HG03159 (cell line): ENCODE measurements at regions not wholly inside any gene's neighbourhood (a gene's known extent, or its start where the extent isn't known, plus 50 kb on each side); places are given as distances from the start of the nearest gene placed in this dataset.
"Not testable (repeated sequence)": the region's sequence is repeated elsewhere in the genome, so short reads cannot be mapped to it uniquely, and the experiment has no call there.

Source experiments
- ATAC-seq: cut with Tn5 transposase; IDR thresholded peaks from one replicate; pipeline ENCODE4 v1.9.1; 2021; ENCODE audit warnings: mild to moderate bottlenecking, moderate library complexity; ENCODE audit not compliant: unreplicated experiment

GRCh38 chr18:1267021-1267420 lies 362.4 kb downstream of the ADCYAP1 start:
- no peak for ATAC-seq

- no peak for ATAC-seq
Measured at GRCh38 chr18:1270081-1270480, 365.4 kb downstream of the ADCYAP1 start.

DNA sequence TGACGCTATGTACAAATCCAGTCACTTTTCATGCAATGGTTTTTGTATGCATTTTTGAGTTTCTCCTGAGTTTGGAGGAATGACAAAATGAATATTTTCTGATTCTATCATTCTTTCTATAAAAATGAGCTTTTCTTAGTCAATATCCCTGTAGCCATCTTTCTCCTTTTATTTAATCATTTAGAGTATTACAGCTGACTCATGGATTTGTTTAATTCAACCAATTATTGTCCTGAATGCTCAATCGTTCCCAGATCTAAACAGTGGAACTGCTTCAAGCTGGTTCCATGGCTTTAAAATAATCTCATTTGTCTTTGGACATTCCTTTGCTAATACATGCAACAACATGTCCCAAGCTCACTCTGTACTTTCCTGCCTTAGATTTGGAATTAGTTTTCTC lies 368.8 kb downstream of the ADCYAP1 start:
- ATAC-seq, result no peak

DNA sequence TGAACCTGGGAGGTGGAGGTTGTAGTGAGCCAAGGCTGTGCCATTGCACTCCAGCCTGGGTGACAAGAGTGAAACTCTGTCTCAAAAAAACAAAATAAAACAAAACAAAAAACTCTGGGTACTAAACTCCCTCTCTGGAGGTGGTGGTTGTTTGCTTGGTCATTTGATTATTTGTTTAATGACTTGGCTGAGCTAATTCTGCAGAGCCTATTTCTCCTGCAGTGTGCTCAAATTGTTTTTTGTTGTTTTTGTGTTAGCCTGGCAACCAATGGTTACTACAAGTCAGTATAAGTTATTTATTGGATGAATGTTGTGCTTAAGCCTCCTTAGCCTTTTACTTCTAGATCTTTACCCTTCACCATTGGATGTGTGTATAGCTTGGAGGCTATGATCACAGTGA lies 387.5 kb downstream of the ADCYAP1 start:
- ATAC-seq, result no peak

DNA sequence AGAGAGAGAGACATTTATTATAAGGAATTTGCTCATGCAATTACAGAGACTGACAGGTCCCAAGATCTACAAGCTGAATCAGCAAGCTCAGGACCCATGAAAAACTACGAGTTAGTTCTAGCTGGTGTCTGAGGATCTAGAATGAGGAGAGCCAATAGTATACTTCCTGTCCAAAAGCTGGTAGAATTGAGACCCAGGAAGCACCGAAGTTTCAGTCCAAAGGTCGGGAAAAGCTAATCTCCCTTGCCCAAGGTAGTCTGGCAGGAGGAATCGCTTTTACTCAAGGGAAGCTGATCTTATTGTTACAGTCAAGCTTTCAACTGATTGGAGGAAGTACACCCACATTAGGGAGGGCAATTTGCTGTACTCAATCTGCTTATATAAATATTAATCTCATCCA lies 389.6 kb downstream of the ADCYAP1 start:
- ATAC-seq, result no peak

DNA sequence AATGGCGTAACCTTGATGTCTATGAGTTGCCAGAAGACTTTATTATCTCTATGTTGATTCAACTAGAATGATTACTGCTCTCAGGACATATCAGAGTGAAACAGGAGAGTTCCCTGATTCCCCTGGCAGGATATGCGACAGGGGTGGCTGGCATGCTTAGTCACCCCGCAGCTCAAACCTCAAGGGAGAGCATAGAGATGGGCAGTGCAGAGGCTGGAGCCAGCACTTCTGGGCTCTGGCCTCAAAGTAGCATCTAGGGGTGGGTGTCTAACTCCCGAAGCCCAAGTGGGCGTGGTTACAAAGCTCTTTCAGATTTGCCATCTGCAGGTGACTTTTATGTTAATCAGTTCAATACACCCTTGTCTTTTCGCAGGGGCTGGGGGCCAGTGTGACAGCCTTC lies 391.6 kb downstream of the ADCYAP1 start:
- ATAC-seq, result no peak

DNA sequence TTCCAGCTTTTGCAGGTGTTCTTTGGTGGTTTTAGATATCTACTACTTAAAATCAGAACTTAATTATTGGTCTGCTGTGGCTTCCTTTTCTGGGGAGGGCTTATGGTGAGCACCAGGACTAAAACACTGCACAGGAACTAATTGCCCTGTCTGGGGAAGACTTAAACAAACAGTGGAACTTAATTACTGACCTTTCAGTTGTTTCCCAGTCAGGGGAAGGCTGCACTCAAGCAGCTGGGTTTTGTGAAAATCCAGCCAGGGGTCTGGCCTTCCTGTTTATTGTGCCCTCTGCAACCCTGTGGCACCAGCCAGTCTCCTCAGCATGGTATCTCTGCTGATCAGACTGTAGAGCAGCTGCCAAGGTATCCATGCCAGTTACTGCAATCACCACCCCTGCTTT lies 398.2 kb downstream of the ADCYAP1 start:
- no peak for ATAC-seq

DNA sequence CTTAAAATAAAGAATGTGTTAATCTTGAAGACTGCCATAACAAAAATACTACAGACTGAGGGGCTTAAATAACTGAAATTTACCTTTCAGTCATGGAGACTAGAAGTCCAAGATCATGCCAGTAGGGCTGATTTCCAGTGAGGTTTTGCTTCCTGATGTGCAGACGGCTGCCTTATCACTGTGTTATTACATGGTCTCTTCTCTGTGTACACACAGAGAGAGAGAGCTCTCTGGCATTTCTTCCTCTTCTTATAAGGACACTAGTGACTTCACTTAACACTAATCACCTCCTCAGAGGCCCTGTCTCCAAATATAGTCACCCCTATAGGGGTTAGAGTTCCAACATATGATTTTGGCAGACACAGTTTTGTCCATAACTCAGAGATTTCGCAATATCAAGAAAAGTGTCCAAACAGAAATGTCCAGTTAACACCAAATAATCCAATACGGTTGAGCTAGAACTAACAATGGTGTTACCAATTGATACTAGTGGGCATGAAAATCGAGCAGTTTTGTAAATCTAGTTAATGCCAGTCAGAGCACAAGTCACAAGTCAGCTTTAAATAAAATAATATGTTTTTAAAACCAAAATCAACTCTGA lies 399.8 kb downstream of the ADCYAP1 start:
- no peak for ATAC-seq

GRCh38 chr18:1306641-1307040 lies 402.0 kb downstream of the ADCYAP1 start:
- no peak for ATAC-seq

- ATAC-seq, result no peak
Measured at GRCh38 chr18:1308686-1309085, 404.0 kb downstream of the ADCYAP1 start.

DNA sequence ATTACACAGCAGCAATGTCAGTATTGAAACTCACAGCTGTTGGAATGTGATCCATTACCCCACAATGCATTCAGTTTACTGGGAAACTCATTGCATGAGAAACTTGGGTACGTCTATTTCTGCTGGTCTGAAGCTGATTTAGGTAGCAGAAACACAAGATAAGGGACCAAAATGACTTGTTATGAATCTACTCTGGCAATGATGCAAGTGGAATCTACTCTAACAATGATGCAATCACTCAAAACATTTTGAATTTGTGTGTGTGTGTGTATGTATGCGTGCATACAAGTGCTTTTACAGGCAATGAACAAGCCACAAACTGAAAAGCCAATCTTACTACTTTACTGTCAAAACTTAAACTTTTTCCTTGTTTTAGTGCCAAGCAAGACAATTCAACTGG lies 406.7 kb downstream of the ADCYAP1 start:
- ATAC-seq, result no peak

- not testable (repeated sequence) for ATAC-seq
Measured at GRCh38 chr18:1335345-1335744, 430.7 kb downstream of the ADCYAP1 start.

DNA sequence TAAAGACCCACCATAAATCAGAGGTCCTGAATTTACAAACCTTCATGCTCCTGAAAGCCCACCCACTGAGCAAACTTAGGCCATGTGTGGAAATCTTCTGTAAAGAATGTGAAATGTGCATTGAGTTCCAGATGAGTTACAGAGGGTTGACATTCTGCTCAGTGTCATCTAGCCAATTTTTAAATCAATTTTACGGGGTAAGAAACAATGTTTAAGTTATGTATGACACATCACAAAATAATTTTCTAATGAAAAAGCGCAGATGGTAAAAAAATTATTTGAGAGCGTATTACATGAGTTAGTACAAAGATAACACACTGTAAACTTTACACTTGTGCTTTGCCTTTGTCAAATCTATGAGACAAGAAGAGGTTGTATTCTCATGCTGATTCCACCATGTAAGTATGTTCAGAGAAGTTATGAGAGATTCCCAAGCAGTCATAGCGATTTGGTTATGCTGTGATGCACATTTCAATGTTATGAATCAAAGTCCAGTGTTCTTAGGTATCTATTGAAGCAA lies 446.3 kb downstream of the ADCYAP1 start:
- ATAC-seq, result no peak

- no peak for ATAC-seq
Measured at GRCh38 chr18:1353025-1353424, 448.4 kb downstream of the ADCYAP1 start.

GRCh38 chr18:1357724-1358123 lies 453.1 kb downstream of the ADCYAP1 start:
- ATAC-seq, result no peak

DNA sequence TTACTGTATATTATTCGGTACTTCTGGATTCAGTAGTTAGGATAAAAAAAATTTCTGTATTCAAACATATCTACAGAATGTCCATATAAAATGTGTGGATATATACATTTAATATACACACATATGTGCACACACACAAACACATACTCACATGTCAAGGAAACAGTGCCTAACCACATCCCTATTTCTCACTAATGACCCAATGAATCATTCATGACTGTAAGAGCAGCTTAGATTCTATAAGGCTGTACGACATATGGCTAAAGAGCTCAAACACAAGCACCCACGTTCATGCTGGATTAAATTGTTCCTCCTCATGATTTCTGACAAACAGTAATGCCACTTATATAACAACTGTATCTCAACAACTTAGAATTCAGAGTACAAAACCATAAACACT lies 457.3 kb downstream of the ADCYAP1 start:
- no peak for ATAC-seq

GRCh38 chr18:1370552-1370951 lies 465.9 kb downstream of the ADCYAP1 start:
- no peak for ATAC-seq

DNA sequence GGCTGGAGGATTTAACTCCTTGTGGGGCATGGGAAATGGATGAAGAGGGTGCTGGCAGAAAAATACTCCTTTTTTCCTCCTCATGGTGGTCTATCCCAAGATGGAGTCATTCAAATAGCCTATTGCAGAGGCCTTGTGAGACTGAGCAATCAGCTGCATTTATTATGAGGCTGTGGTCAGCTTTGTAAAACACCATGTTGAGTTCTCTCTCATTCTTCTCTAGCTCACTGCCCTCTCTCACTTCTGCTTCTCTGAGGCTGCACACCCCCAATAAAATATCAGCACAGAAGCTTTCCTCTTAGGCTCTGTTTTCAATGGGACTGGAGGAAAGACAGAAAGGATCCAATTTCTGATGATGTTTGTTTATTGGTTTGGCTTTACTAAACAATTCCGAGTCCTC lies 467.1 kb downstream of the ADCYAP1 start:
- no peak for ATAC-seq

- ATAC-seq, result no peak
Measured at GRCh38 chr18:1383465-1383864, 478.8 kb downstream of the ADCYAP1 start.

GRCh38 chr18:1388468-1388867 lies 483.8 kb downstream of the ADCYAP1 start:
- ATAC-seq, result not testable (repeated sequence)

- ATAC-seq, result no peak
Measured at GRCh38 chr18:1392046-1392445, 487.4 kb downstream of the ADCYAP1 start.

DNA sequence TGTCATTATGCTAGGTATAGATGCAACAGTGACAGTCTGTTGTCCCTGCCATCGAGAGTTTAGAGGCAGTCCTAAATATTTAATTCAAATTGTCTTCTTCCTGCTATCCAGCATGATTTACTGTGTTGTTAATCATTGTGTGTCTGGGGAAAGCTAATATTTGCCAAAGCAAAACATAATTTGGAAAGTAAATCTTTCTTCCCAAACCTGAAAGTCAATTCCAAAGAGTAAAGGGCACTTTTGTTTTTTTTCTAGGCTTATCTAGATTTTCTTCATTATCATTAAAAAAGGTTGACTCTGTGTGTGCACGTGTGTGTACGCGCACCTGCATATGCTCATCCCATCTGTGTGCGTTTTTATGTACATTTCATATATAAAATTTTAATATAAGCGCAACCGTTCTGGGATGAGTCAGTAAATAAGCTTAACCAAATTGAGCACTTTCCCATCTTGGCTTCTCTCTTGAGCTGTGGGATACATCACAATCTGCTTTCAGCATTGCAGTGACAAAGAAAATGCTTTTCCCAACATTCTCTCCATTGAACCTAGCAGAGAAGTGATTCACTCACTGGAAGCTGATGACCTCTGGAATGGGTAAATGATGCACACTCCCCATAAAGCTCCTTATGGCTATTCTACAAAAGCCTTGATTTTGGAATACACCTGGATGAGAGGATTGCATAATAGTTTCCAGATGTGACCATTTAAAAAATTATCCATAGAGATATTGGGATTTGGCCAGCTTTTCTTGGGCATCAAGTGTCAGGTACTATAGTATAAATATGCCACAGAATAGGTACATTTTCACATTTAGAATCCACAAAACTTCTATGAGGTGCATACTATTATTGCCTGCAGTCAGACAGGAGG lies 488.4 kb downstream of the ADCYAP1 start:
- no peak for ATAC-seq
